ENCODE measurements at regions not wholly inside any gene's neighbourhood (a gene's known extent, or its start where the extent isn't known, plus 50 kb on each side); places are given as distances from the start of the nearest gene placed in this dataset.

DNA sequence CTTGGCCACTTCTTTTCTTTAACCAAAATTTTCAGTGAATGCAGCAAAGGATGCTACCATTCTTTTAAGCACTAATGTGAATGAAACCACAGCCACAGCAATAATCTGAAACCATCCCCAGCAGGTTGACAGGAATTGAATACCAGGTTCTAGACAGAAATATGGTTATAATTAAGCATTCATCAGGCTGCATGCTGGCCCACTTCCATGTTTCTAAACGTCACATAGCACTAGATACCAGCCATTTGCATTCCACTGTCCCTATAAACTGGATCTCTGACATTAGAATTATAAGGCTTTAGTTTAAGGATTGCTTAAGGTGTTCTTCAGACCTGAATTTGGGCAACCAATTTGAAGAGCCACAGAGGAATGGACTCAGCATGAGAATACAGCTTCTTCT lies 340.8 kb upstream of the KLF6 start:
- H3K27ac ChIP-seq: no peak overlapping the region
- H3K9me3 ChIP-seq: no peaks in the 10 kb centered on the region
- no peak for TF ChIP-seq POLR2A (IDR thresholded peaks at IDR 0.05)
- TF ChIP-seq CTCF (IDR thresholded peaks at IDR 0.05): no peak
- no peaks in the 10 kb centered on the region for H3K27me3 ChIP-seq
- no peak for DNase-seq
- no peaks in the 10 kb centered on the region for H3K36me3 ChIP-seq
- intact Hi-C loops (cut with DNase I): no loop called here
- no peak overlapping the region for H3K4me3 ChIP-seq (replicated peaks in 1 of 3)
- 89 to 100% methylated on average over 1 of the region's 1 CpG for WGBS, 2 donors
- peaks cover 0 to 5% of the 10 kb centered on the region in 2 donors for H3K4me1 ChIP-seq

- no peaks in the 10 kb centered on the region for H3K9me3 ChIP-seq
- H3K36me3 ChIP-seq: no peaks in the 10 kb centered on the region
- no peaks in the 10 kb centered on the region for H3K27me3 ChIP-seq
- DNase-seq: no peak
- no peak overlapping the region for H3K27ac ChIP-seq
- intact Hi-C loops (cut with DNase I): no loop called here
- whole genome bisulfite sequencing, 2 donors: 69 to 72% methylated on average over 14 of the region's 14 CpGs
- no peak overlapping the region for H3K4me3 ChIP-seq (replicated peaks in 1 of 3)
- TF ChIP-seq CTCF (IDR thresholded peaks at IDR 0.05): no peak
- TF ChIP-seq POLR2A (IDR thresholded peaks at IDR 0.05): no peak
- H3K4me1 ChIP-seq: no peaks in the 10 kb centered on the region
Measured at GRCh38 chr10:4121502-4122380, 336.7 kb upstream of the KLF6 start.

DNA sequence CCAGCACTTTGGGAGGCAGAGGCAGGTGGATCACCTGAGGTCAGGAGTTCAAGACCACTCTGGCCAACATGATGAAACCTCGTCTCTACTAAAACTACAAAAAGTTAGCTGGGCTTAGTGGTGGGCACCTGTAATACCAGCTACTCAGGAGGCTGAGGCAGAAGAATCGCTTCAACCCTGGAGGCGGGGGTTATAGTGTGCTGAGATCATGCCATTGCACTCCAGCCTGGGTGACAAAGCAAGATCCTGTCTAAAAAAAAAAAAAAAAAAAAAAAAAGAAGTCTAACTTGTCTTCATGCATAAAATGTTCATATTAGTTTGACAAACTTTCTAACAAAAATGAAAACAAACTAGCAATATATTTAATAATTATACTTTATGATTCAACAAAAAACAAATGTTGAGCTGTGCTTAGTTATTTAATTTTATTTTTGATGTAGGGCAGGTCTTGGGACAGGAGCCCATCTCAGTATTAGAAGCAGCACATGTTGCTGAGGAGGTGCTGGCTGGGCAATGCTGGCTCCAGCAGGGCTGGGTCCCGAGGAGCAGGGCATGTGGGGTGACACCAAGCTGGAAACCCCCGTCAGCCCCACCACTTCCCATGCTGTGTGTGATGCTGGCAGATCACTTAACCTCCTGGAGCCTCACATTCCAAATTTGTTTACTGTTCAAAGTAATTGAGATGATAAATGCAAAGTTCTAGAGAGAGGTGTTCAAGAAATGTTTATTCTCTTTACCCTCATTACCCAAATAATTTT lies 335.3 kb upstream of the KLF6 start:
- Histone ChIP-seq H3K4me1 (no peaks in the 10 kb centered on the region), H3K4me3 (replicated peaks in 1 of 3) (no peak overlapping the region), H3K27ac (no peak overlapping the region), H3K27me3 (no peaks in the 10 kb centered on the region), H3K9me3 (no peaks in the 10 kb centered on the region), H3K36me3 (no peaks in the 10 kb centered on the region)
- 77 to 85% methylated on average over 5 of the region's 5 CpGs for WGBS, 2 donors
- DNase-seq: no peak
- intact Hi-C loops (cut with DNase I): no loop called here
- no peak for TF ChIP-seq POLR2A (IDR thresholded peaks at IDR 0.05)

DNA sequence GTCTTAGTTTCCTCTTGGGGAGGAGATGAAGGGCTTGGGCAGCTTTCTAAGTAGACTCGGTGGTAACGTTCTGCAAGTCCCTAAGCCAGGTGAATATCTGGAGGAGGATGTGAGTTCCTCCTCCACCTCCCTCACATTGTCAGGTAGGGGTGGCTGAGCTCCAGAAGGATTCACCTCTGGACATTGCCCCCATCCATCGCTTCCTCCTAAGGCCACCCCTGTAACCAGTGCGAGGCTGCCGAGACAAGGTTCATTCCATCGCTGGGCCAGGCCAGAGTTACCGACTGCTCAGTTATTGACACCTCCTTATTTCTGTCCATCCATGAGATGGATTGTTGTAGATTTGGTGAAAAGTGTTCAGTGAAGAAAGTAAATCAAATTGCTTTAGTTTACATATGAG lies 334.1 kb upstream of the KLF6 start:
- no peak overlapping the region for H3K4me3 ChIP-seq (replicated peaks in 1 of 3)
- no peak for DNase-seq
- no peaks in the 10 kb centered on the region for H3K9me3 ChIP-seq
- intact Hi-C loops (cut with DNase I): no loop called here
- H3K27me3 ChIP-seq: no peaks in the 10 kb centered on the region
- no peak overlapping the region for H3K27ac ChIP-seq
- TF ChIP-seq CTCF (IDR thresholded peaks at IDR 0.05) (no peak), POLR2A (IDR thresholded peaks at IDR 0.05) (no peak)
- 84 to 85% methylated on average over 7 of the region's 7 CpGs for WGBS, 2 donors
- H3K36me3 ChIP-seq: no peaks in the 10 kb centered on the region
- no peaks in the 10 kb centered on the region for H3K4me1 ChIP-seq

DNA sequence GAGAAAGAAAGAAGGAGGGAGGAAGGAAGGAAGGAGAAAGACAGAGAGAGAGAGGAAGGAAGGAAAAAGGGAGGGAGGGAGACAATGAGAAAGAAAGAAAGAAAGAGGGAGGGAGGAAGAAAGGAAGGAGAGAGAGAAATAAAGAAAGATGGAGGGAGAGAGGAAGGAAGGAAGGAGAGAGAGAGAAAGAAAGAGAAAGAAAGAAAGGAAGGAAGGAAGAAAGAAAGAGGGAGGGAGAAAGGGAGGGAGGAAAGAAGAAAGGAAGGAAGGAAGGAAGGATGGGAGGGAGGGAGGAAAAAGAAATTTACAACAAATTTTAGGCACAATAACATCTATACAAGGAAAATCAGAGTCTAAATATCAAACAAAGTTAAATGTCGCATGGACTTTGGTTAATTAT lies 332.6 kb upstream of the KLF6 start:
- 93 to 97% methylated on average over 1 of the region's 1 CpG for WGBS, 2 donors
- Histone ChIP-seq H3K9me3 (no peaks in the 10 kb centered on the region), H3K27ac (no peak overlapping the region), H3K36me3 (no peaks in the 10 kb centered on the region), H3K4me1 (no peaks in the 10 kb centered on the region), H3K4me3 (replicated peaks in 1 of 3) (no peak overlapping the region), H3K27me3 (no peaks in the 10 kb centered on the region)
- no peak for DNase-seq
- intact Hi-C loops (cut with DNase I): no loop called here
- TF ChIP-seq CTCF (IDR thresholded peaks at IDR 0.05): no peak
- no peak for TF ChIP-seq POLR2A (IDR thresholded peaks at IDR 0.05)

Measured in thyroid gland (tissue), 4 donors.